Psoas muscle (tissue), 7 donors: ENCODE measurements at regions not wholly inside any gene's neighbourhood (a gene's known extent, or its start where the extent isn't known, plus 50 kb on each side); places are given as distances from the start of the nearest gene placed in this dataset.

Experiments used
- ATAC-seq, 4 donors: fragments of 200-7000 bp; cut with Tn5 transposase; one replicate each; pipeline ENCODE4 v1.9.1; 2020; ENCODE audit warnings: moderate library complexity in 3 of 4, mild to moderate bottlenecking in 2 of 4
- DNase-seq, 2 donors: peaks; one replicate each; pipeline ENCODE4 v3.0.0-alpha.2; 2020
- H3K27ac ChIP-seq: fragments of 200-600 bp; one replicate; pipeline ENCODE4 v1.8.0; 2022
- H3K27me3 ChIP-seq, 3 donors: fragments of 200-600 bp in 1 of 3; one replicate each; pipeline versions ENCODE4 v1.6.1 to v1.8.0; 2013 to 2022; ENCODE audit warnings: low read length in 2 of 3, mild to moderate bottlenecking in 2 of 3, moderate library complexity in 1 of 3; ENCODE audit not compliant: insufficient read depth in 3 of 3
- H3K36me3 ChIP-seq, 2 donors: fragments of 200-600 bp in 1 of 2; one replicate each; pipeline versions ENCODE4 v1.6.1 to v1.8.0; 2013 to 2022; ENCODE audit warnings: low read depth in 1 of 2, mild to moderate bottlenecking in 1 of 2, moderate library complexity in 1 of 2; ENCODE audit not compliant: insufficient read depth in 1 of 2
- H3K4me1 ChIP-seq: fragments of 200-600 bp; one replicate; pipeline ENCODE4 v1.8.0; 2022
- H3K4me3 ChIP-seq: fragments of 200-600 bp; one replicate; pipeline ENCODE4 v1.8.0; 2022; ENCODE audit warnings: mild to moderate bottlenecking
- H3K9me3 ChIP-seq: fragments of 200-600 bp; one replicate; pipeline ENCODE4 v1.8.0; 2022
- WGBS, 3 donors: extraction: QIAGEN DNeasy Blood & Tissue Kit; methylation state at CpG; one replicate each; pipeline versions ENCODE4 v1.1.6 to v1.1.7; 2013; 5-methylcytosine and 5-hydroxymethylcytosine counted together
- intact Hi-C, 2 donors: fragments of 100-400 bp; cut with DNase I; formaldehyde crosslinking; loops; one replicate each; pipeline versions ENCODE4 v1.11.0 to v1.14.2; 2022
- TF ChIP-seq, protein P1 (sequence below): fragments of 200-600 bp; IDR thresholded peaks from one replicate; pipeline ENCODE4 v1.8.0; 2022; ENCODE audit warnings: antibody characterized with exemption
- donor health status: healthy with polysubstance abuse.
- donor health status: DM: no; HTN: no; CAD: no; lungs with moderate emphysema.
- donor health status: Bipolar disorder and iron deficiency.
- donor health status: healthy.
- donor health status: DM: yes; HTN: yes; CAD: no.
- donor health status: DM: no; HTN: no; CAD: no.
- donor health status: DM: yes; HTN: yes; CAD: no.

DNA sequence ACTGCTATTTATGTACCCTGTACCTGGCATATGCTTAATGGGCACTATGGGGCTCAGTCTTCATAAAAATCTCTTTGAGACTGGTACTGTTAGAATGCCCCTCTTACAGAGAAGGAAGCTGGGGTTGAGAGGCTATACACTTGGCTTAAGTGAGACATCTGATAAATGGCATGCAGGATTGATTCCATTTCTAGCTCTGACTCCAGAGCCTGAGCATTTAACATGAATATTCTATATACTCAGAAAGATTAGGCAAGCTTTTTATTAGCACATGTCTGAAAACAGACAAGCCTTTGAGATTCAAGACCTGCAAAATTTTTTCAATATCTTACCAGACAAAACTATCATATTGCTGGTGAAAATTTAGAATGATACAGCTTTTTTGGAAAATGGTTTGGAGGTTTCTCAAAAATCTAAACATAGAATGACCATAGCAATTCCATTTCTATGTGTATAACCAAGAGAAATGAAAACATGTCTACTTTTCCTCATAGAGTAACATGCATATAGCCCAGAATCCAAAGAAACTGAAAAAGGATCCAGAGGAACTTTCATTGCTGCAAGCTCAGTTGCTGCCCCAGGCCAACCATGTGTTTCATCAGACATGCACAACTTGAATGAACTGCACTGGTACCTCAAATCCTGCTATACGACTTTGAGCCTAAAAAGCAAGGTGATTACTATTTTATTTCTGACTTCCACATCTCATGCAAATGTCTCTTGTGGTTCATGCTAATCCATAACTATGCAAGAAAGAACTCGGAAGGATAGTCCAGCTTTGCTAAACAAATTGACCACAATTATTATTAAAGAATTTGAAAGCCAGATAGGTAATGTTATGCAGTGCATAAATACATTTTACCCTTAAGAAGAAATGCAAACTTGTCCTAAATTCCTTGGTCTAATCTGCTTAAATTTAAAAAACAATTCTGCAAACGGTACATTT is 389.0 kb upstream of the GRIA1 start:
- Histone ChIP-seq H3K9me3 (no peaks in the 10 kb centered on the region), H3K4me3 (no peak overlapping the region), H3K27me3 (no peaks in the 10 kb centered on the region), H3K4me1 (no peaks in the 10 kb centered on the region), H3K27ac (no peak overlapping the region), H3K36me3 (no peaks in the 10 kb centered on the region)
- ATAC-seq (no peak), DNase-seq (no peak)
- TF ChIP-seq, protein P1, sequence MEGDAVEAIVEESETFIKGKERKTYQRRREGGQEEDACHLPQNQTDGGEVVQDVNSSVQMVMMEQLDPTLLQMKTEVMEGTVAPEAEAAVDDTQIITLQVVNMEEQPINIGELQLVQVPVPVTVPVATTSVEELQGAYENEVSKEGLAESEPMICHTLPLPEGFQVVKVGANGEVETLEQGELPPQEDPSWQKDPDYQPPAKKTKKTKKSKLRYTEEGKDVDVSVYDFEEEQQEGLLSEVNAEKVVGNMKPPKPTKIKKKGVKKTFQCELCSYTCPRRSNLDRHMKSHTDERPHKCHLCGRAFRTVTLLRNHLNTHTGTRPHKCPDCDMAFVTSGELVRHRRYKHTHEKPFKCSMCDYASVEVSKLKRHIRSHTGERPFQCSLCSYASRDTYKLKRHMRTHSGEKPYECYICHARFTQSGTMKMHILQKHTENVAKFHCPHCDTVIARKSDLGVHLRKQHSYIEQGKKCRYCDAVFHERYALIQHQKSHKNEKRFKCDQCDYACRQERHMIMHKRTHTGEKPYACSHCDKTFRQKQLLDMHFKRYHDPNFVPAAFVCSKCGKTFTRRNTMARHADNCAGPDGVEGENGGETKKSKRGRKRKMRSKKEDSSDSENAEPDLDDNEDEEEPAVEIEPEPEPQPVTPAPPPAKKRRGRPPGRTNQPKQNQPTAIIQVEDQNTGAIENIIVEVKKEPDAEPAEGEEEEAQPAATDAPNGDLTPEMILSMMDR = no peak
- WGBS, 3 donors = 67 to 74% (median 69%) methylated on average over 3 of the region's 3 CpGs
- intact Hi-C loops = no loop called here

DNA sequence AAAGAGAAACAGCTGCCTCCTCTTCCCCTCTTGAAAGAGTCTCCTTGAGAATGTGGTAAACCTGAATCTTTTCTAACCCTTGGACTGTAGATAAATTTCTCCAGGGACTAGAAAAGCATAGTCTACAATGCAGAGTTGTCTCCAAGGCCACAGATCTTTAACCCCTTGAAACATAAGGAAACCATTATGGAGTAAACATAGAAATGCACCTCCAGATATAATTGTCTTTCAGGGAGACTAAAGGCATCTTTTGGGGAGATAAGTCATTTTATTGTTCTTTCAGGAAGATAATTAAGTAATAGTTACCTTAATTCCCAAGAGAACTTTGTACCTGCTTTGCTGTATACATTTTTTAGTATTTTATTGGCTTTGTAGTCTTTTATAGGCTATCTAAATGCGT is 373.6 kb upstream of the GRIA1 start:
- Histone ChIP-seq H3K27me3 (no peaks in the 10 kb centered on the region), H3K36me3 (no peaks in the 10 kb centered on the region), H3K27ac (no peak overlapping the region), H3K4me3 (no peak overlapping the region), H3K4me1 (no peaks in the 10 kb centered on the region), H3K9me3 (no peaks in the 10 kb centered on the region)
- WGBS, 3 donors = 55 to 63% (median 55%) methylated on average over 1 of the region's 1 CpG
- ATAC-seq = no peak
- intact Hi-C loops = no loop called here
- TF ChIP-seq, protein P1 = no peak
- DNase-seq = no peak

DNA sequence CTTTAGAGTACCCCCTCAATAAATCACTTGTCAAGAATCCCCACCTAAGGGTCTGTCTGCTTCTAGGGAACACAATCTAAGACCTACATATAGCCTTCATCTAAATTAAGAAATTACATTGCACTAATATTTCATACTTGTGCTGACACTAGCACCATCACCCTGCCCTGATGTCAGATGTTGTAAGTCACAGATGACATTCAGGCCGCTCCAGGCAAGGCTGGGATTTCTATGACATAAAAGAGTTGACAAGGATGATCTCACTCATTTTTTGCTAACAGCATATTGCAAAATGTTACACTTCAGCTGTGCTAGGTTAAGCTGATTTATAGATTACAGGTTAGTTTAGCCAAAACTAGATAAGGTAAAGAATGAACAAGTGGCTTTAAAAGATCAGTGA is 372.5 kb upstream of the GRIA1 start:
- Histone ChIP-seq H3K27me3 (no peaks in the 10 kb centered on the region), H3K27ac (no peak overlapping the region), H3K4me1 (no peaks in the 10 kb centered on the region), H3K4me3 (no peak overlapping the region), H3K9me3 (no peaks in the 10 kb centered on the region), H3K36me3 (no peaks in the 10 kb centered on the region)
- TF ChIP-seq, protein P1 = no peak
- DNase-seq (no peak), ATAC-seq (no peak)
- intact Hi-C loops = no loop called here
- WGBS, 3 donors = 70 to 80% (median 77%) methylated on average over 1 of the region's 1 CpG

DNA sequence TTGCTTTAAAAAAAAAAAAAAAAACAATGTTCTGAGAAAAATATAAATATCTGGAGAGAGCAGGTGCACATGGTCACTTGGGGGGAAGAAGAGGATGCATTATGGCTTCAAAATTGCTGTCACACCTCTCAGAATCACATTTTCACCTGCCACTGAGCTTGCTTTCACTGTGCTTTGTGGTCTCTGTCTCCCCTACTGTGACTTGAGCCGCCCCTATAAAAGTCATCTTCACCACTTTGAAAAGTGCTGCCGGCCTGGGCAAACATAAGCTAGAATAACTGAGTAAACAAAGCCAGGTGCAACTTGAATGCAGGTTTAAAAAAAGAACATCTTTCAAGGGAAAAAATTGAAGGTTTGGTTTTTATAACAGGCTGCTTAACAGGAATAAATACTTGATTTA is 368.1 kb upstream of the GRIA1 start:
- no peaks in the 10 kb centered on the region for H3K9me3 ChIP-seq
- no peak overlapping the region for H3K4me3 ChIP-seq
- H3K4me1 ChIP-seq = no peaks in the 10 kb centered on the region
- 7 to 10% (median 7%) methylated on average over 2 of the region's 2 CpGs for WGBS, 3 donors
- ATAC-seq (no peak), DNase-seq (no peak)
- TF ChIP-seq, protein P1 = no peak
- intact Hi-C loops = no loop called here
- H3K36me3 ChIP-seq = no peaks in the 10 kb centered on the region
- H3K27me3 ChIP-seq = no peaks in the 10 kb centered on the region
- H3K27ac ChIP-seq = no peak overlapping the region
